GM21786 (cell line): ENCODE measurements at regions not wholly inside any gene's neighbourhood (a gene's known extent, or its start where the extent isn't known, plus 50 kb on each side); places are given as distances from the start of the nearest gene placed in this dataset.
"Not testable (repeated sequence)": the region's sequence is repeated elsewhere in the genome, so short reads cannot be mapped to it uniquely, and the experiment has no call there.

Experiments
- ATAC-seq: cut with Tn5 transposase; IDR thresholded peaks from one replicate; pipeline ENCODE4 v1.9.1; 2021; ENCODE audit not compliant: unreplicated experiment

GRCh38 chr9:6105738-6106137 lies 90.3 kb upstream of the RANBP6 start:
- no peak for ATAC-seq

- ATAC-seq = not testable (repeated sequence)
Observed at GRCh38 chr9:6104406-6104805, 89.0 kb upstream of the RANBP6 start.

- ATAC-seq = not testable (repeated sequence)
Observed at GRCh38 chr9:6103911-6104310, 88.5 kb upstream of the RANBP6 start.

GRCh38 chr9:6102336-6102987 lies 87.0 kb upstream of the RANBP6 start:
- not testable (repeated sequence) for ATAC-seq

GRCh38 chr9:6101725-6102124 lies 86.3 kb upstream of the RANBP6 start:
- ATAC-seq = not testable (repeated sequence)

- ATAC-seq = not testable (repeated sequence)
Observed at GRCh38 chr9:6099346-6099745, 83.9 kb upstream of the RANBP6 start.

- ATAC-seq = no peak
Observed at GRCh38 chr9:6098431-6098830, 83.0 kb upstream of the RANBP6 start.

- ATAC-seq = no peak
Observed at GRCh38 chr9:6096821-6097220, 81.4 kb upstream of the RANBP6 start.

- no peak for ATAC-seq
Observed at GRCh38 chr9:6090277-6091210, 75.1 kb upstream of the RANBP6 start.

- ATAC-seq = no peak
Observed at GRCh38 chr9:6089300-6089699, 73.9 kb upstream of the RANBP6 start.

GRCh38 chr9:6086006-6086655 lies 70.7 kb upstream of the RANBP6 start:
- no peak for ATAC-seq

- ATAC-seq = peak; percentile 89
Observed at GRCh38 chr9:6080154-6080716, 64.8 kb upstream of the RANBP6 start.

- ATAC-seq = no peak
Observed at GRCh38 chr9:6079386-6079785, 64.0 kb upstream of the RANBP6 start.

- no peak for ATAC-seq
Observed at GRCh38 chr9:6078382-6079105, 63.1 kb upstream of the RANBP6 start.

GRCh38 chr9:6076851-6077250 lies 61.4 kb upstream of the RANBP6 start:
- ATAC-seq = no peak

- ATAC-seq = no peak
Observed at GRCh38 chr9:6073731-6074130, 58.3 kb upstream of the RANBP6 start.

GRCh38 chr9:6072865-6073264 lies 57.4 kb upstream of the RANBP6 start:
- no peak for ATAC-seq

- ATAC-seq = no peak
Observed at GRCh38 chr9:6072453-6072852, 57.0 kb upstream of the RANBP6 start.

GRCh38 chr9:6068983-6069382 lies 53.6 kb upstream of the RANBP6 start:
- peak; percentile 98 for ATAC-seq

- no peak for ATAC-seq
Observed at GRCh38 chr9:6067426-6067825, 52.0 kb upstream of the RANBP6 start.
